HG02970 (cell line): ENCODE measurements at regions not wholly inside any gene's neighbourhood (a gene's known extent, or its start where the extent isn't known, plus 50 kb on each side); places are given as distances from the start of the nearest gene placed in this dataset.
"Not testable (repeated sequence)": the region's sequence is repeated elsewhere in the genome, so short reads cannot be mapped to it uniquely, and the experiment has no call there.

ENCODE experiments used
- ATAC-seq: cut with Tn5 transposase; IDR thresholded peaks from one replicate; pipeline ENCODE4 v1.9.1; 2021; ENCODE audit warnings: mild to moderate bottlenecking, moderate library complexity, moderate number of reproducible peaks; ENCODE audit not compliant: unreplicated experiment, low FRiP score

GRCh38 chr11:90564531-90564930 lies 341.7 kb upstream of the CHORDC1 start:
- no peak for ATAC-seq

- ATAC-seq = no peak
Observed at GRCh38 chr11:90558328-90558865, 335.5 kb upstream of the CHORDC1 start.

GRCh38 chr11:90556606-90557005 lies 333.8 kb upstream of the CHORDC1 start:
- ATAC-seq = no peak

- ATAC-seq = no peak
Observed at GRCh38 chr11:90556026-90556425, 333.2 kb upstream of the CHORDC1 start.

GRCh38 chr11:90555477-90555876 lies 332.6 kb upstream of the CHORDC1 start:
- ATAC-seq = no peak

- no peak for ATAC-seq
Observed at GRCh38 chr11:90542092-90542491, 319.2 kb upstream of the CHORDC1 start.

- no peak for ATAC-seq
Observed at GRCh38 chr11:90536301-90536700, 313.5 kb upstream of the CHORDC1 start.

GRCh38 chr11:90532125-90532524 lies 309.3 kb upstream of the CHORDC1 start:
- no peak for ATAC-seq

- ATAC-seq = no peak
Observed at GRCh38 chr11:90531001-90531400, 308.2 kb upstream of the CHORDC1 start.

- ATAC-seq = no peak
Observed at GRCh38 chr11:90525962-90526361, 303.1 kb upstream of the CHORDC1 start.

GRCh38 chr11:90512846-90513245 lies 290.0 kb upstream of the CHORDC1 start:
- ATAC-seq = peak; percentile 66

- no peak for ATAC-seq
Observed at GRCh38 chr11:90510839-90511238, 288.0 kb upstream of the CHORDC1 start.

GRCh38 chr11:90500922-90501568 lies 278.2 kb upstream of the CHORDC1 start:
- ATAC-seq = no peak

- ATAC-seq = no peak
Observed at GRCh38 chr11:90496722-90497121, 273.9 kb upstream of the CHORDC1 start.

GRCh38 chr11:90493379-90493778 lies 270.5 kb upstream of the CHORDC1 start:
- ATAC-seq = no peak

GRCh38 chr11:90491466-90491865 lies 268.6 kb upstream of the CHORDC1 start:
- ATAC-seq = no peak

- ATAC-seq = no peak
Observed at GRCh38 chr11:90476442-90477007, 253.7 kb upstream of the CHORDC1 start.

GRCh38 chr11:90468923-90469322 lies 246.1 kb upstream of the CHORDC1 start:
- ATAC-seq = no peak

- no peak for ATAC-seq
Observed at GRCh38 chr11:90465553-90465952, 242.7 kb upstream of the CHORDC1 start.

- not testable (repeated sequence) for ATAC-seq
Observed at GRCh38 chr11:90455347-90455920, 232.6 kb upstream of the CHORDC1 start.

GRCh38 chr11:90453525-90453924 lies 230.7 kb upstream of the CHORDC1 start:
- no peak for ATAC-seq

- no peak for ATAC-seq
Observed at GRCh38 chr11:90449606-90450005, 226.8 kb upstream of the CHORDC1 start.
